CD14-positive monocyte (primary cell): ENCODE measurements at regions not wholly inside any gene's neighbourhood (a gene's known extent, or its start where the extent isn't known, plus 50 kb on each side); places are given as distances from the start of the nearest gene placed in this dataset.

Experiments
- DNase-seq, 3 donors: peaks; one replicate each; pipeline ENCODE4 v3.0.0-alpha.2; 2011 to 2022
- H2AFZ ChIP-seq: 2 replicates; pipeline ENCODE4 v1.6.0; 2012; ENCODE audit warnings: mild to moderate bottlenecking, low read depth, low read length, inconsistent platforms; ENCODE audit not compliant: insufficient read depth, poor library complexity, severe bottlenecking
- H3K27ac ChIP-seq, 2 donors: 1 replicate in 1 of 2; 2 replicates in 1 of 2; pipeline ENCODE4 v1.5.1; 2012 to 2013; ENCODE audit warnings: low read length in 2 of 2, control low read depth in 1 of 2, inconsistent platforms in 1 of 2, low read depth in 1 of 2, mild to moderate bottlenecking in 1 of 2
- H3K27me3 ChIP-seq, 2 donors: one replicate each; pipeline versions ENCODE4 v1.6.0 to v1.6.1; 2011 to 2013; ENCODE audit warnings: low read length in 2 of 2; ENCODE audit not compliant: control insufficient read depth in 2 of 2, insufficient read depth in 2 of 2
- H3K36me3 ChIP-seq, 2 donors: replicated peaks in 1 of 2; 1 replicate in 1 of 2; 2 replicates in 1 of 2; pipeline versions ENCODE4 v1.5.1 to v1.6.1; 2012 to 2013; ENCODE audit warnings: low read length in 2 of 2, control low read depth in 1 of 2, inconsistent platforms in 1 of 2, mild to moderate bottlenecking in 1 of 2; ENCODE audit not compliant: insufficient read depth in 2 of 2, control insufficient read depth in 1 of 2
- H3K4me1 ChIP-seq, 2 donors: 1 replicate in 1 of 2; 2 replicates in 1 of 2; pipeline versions ENCODE4 v1.5.1 to v1.6.1; 2012 to 2013; ENCODE audit warnings: low read length in 2 of 2, control low read depth in 1 of 2, inconsistent platforms in 1 of 2, mild to moderate bottlenecking in 1 of 2, moderate library complexity in 1 of 2; ENCODE audit not compliant: insufficient read depth in 2 of 2, control insufficient read depth in 1 of 2
- H3K4me2 ChIP-seq: replicated peaks from 2 replicates; pipeline ENCODE3; 2012; ENCODE audit warnings: low read length, moderate library complexity, mild to moderate bottlenecking; ENCODE audit not compliant: poor library complexity, severe bottlenecking; ENCODE audit errors: extremely low read depth
- H3K4me3 ChIP-seq, 3 experiments: fragments of 200-600 bp in 1 of 3; sonication (generic) in 1 of 3; replicated peaks in 1 of 3; 1 replicate in 2 of 3; 2 replicates in 1 of 3; pipeline ENCODE4 v1.5.1; 2011 to 2013; ENCODE audit warnings: low read length in 3 of 3, mild to moderate bottlenecking in 3 of 3, control low read depth in 2 of 3, low read depth in 2 of 3, inconsistent platforms in 1 of 3, moderate library complexity in 1 of 3
- H3K79me2 ChIP-seq: 2 replicates; pipeline ENCODE4 v1.6.0; 2012; ENCODE audit warnings: mild to moderate bottlenecking, control low read depth, inconsistent platforms, low read length, moderate library complexity; ENCODE audit not compliant: insufficient read depth
- H3K9ac ChIP-seq: 2 replicates; pipeline ENCODE4 v1.6.0; 2017; ENCODE audit warnings: low read length, mild to moderate bottlenecking; ENCODE audit not compliant: insufficient read depth, poor library complexity, severe bottlenecking
- H3K9me3 ChIP-seq, 2 donors: replicated peaks in 1 of 2; 1 replicate in 1 of 2; 2 replicates in 1 of 2; pipeline versions ENCODE4 v1.5.1 to v1.6.1; 2012 to 2013; ENCODE audit warnings: low read length in 2 of 2, control low read depth in 1 of 2; ENCODE audit not compliant: control insufficient read depth in 1 of 2, insufficient read depth in 1 of 2
- H4K20me1 ChIP-seq: 2 replicates; pipeline ENCODE4 v1.6.0; 2012; ENCODE audit warnings: mild to moderate bottlenecking, low read length, control low read depth, moderate library complexity; ENCODE audit not compliant: insufficient read depth
- H3K27ac Mint-ChIP-seq, 7 donors: one replicate each; pipeline ENCODE4 v1.8.0; 2020; ENCODE audit warnings: mild to moderate bottlenecking in 7 of 7, mixed read lengths in 7 of 7, moderate library complexity in 6 of 7, inconsistent platforms in 2 of 7
- H3K27me3 Mint-ChIP-seq, 3 donors: one replicate each; pipeline ENCODE4 v1.8.0; 2021 to 2022; ENCODE audit warnings: low read depth in 3 of 3, mild to moderate bottlenecking in 3 of 3, mixed read lengths in 3 of 3, moderate library complexity in 3 of 3, inconsistent platforms in 1 of 3
- H3K36me3 Mint-ChIP-seq, 2 donors: one replicate each; pipeline ENCODE4 v1.8.0; 2020; ENCODE audit warnings: mixed read lengths in 2 of 2, inconsistent platforms in 1 of 2, mild to moderate bottlenecking in 1 of 2
- H3K4me1 Mint-ChIP-seq: one replicate; pipeline ENCODE4 v1.8.0; 2020; ENCODE audit warnings: mild to moderate bottlenecking, mixed read lengths
- H3K4me3 Mint-ChIP-seq, 2 donors: one replicate each; pipeline ENCODE4 v1.8.0; 2020; ENCODE audit warnings: mild to moderate bottlenecking in 2 of 2, mixed read lengths in 2 of 2, moderate library complexity in 1 of 2
- H3K9me3 Mint-ChIP-seq, 7 donors: one replicate each; pipeline ENCODE4 v1.8.0; 2020 to 2022; ENCODE audit warnings: mixed read lengths in 7 of 7, mild to moderate bottlenecking in 6 of 7, moderate library complexity in 6 of 7, inconsistent platforms in 2 of 7
- CTCF ChIP-seq: fragments of 200-600 bp; IDR thresholded peaks from one replicate; pipeline ENCODE4 v1.8.0; 2022; ENCODE audit warnings: antibody characterized with exemption, mild to moderate bottlenecking
- WGBS: methylation state at CpG from one replicate; pipeline ENCODE4 v1.1.5; 2013; ENCODE audit warnings: missing lambda C conversion rate; ENCODE audit not compliant: insufficient coverage; 5-methylcytosine and 5-hydroxymethylcytosine counted together
- intact Hi-C, 2 donors: fragments of 100-400 bp; cut with micrococcal nuclease; formaldehyde crosslinking; loops; one replicate each; pipeline versions ENCODE4 v1.15.0 to v1.15.1; 2023

- H3K9me3 Mint-ChIP-seq = peaks cover 0 to 3% (median 0%) of the 10 kb centered on the region in 7 donors
- H3K27me3 ChIP-seq = no peaks in the 10 kb centered on the region
- no peak overlapping the region for H3K4me2 ChIP-seq
- peaks cover 0 to 3% (median 2%) of the 10 kb centered on the region in 3 donors for H3K27me3 Mint-ChIP-seq
- no peak overlapping the region for H3K27ac ChIP-seq
- peaks cover 34% of the 10 kb centered on the region in 2 donors for H3K4me1 ChIP-seq
- no peak overlapping the region for H3K4me3 Mint-ChIP-seq
- intact Hi-C loops = loop anchor here (10.0 kb wide), 2 partner anchors 65 to 205 kb away; no protein-coding TSS in a partner anchor
- no peak for DNase-seq
- TF ChIP-seq CTCF = no peak
- H3K4me3 ChIP-seq = no peak overlapping the region
- H3K27ac Mint-ChIP-seq = no peak overlapping the region
- no peaks in the 10 kb centered on the region for H3K9me3 ChIP-seq
- no peak overlapping the region for H3K9ac ChIP-seq
- WGBS = 100% methylated on average over 5 of the region's 8 CpGs
- no peak overlapping the region for H2AFZ ChIP-seq
- H3K79me2 ChIP-seq = no peaks in the 10 kb centered on the region
- H3K36me3 ChIP-seq = no peaks in the 10 kb centered on the region
- peaks cover 30% of the 10 kb centered on the region for H3K4me1 Mint-ChIP-seq
- no peaks in the 10 kb centered on the region for H3K36me3 Mint-ChIP-seq
- H4K20me1 ChIP-seq = no peaks in the 10 kb centered on the region
These were observed 150.6 kb upstream of the RGMA start for GRCh38 chr15:93239591-93239990.

GRCh38 chr15:93238641-93239040, 149.6 kb upstream of the RGMA start:
- Mint-ChIP-seq H3K36me3 (no peaks in the 10 kb centered on the region), H3K9me3 (peaks cover 0 to 3% (median 0%) of the 10 kb centered on the region in 7 donors), H3K27me3 (peaks cover 0 to 3% (median 2%) of the 10 kb centered on the region in 3 donors), H3K4me1 (peaks cover 30% of the 10 kb centered on the region), H3K4me3 (no peak overlapping the region), H3K27ac (no peak overlapping the region)
- H3K9me3 ChIP-seq = no peaks in the 10 kb centered on the region
- no peak overlapping the region for H3K4me3 ChIP-seq
- H3K9ac ChIP-seq = no peak overlapping the region
- H3K36me3 ChIP-seq = no peaks in the 10 kb centered on the region
- H2AFZ ChIP-seq = no peak overlapping the region
- no peaks in the 10 kb centered on the region for H3K79me2 ChIP-seq
- peaks cover 35 to 36% of the 10 kb centered on the region in 2 donors for H3K4me1 ChIP-seq
- no peak overlapping the region for H3K4me2 ChIP-seq
- no peak for DNase-seq
- 96% methylated on average over 7 of the region's 8 CpGs for WGBS
- TF ChIP-seq CTCF = no peak
- intact Hi-C loops = loop anchor here (10.0 kb wide), 2 partner anchors 64 to 204 kb away; no protein-coding TSS in a partner anchor
- H3K27ac ChIP-seq = no peak overlapping the region
- H3K27me3 ChIP-seq = no peaks in the 10 kb centered on the region
- H4K20me1 ChIP-seq = no peaks in the 10 kb centered on the region
